ENCODE measurements at regions not wholly inside any gene's neighbourhood (a gene's known extent, or its start where the extent isn't known, plus 50 kb on each side); places are given as distances from the start of the nearest gene placed in this dataset.

GRCh38 chr2:19246496-19246895 is 111.9 kb downstream of the OSR1 start:
- peaks cover 4% of the 10 kb centered on the region for H3K27me3 ChIP-seq (ENCODE audit: insufficient read depth, poor library complexity, severe bottlenecking)
- DNase-seq (ENCODE audit: low read depth in 1 of 2, low spot score in 1 of 2): no peak
- TF ChIP-seq REST (IDR thresholded peaks at IDR 0.05; ENCODE audit: insufficient replicate concordance, low read depth): no peak
- no peak for TF ChIP-seq CTCF (IDR thresholded peaks at IDR 0.05; ENCODE audit: insufficient read depth, low read length)
- no peak for TF ChIP-seq POLR2AphosphoS5 (IDR thresholded peaks at IDR 0.05; ENCODE audit: low read depth)
- no peak for TF ChIP-seq SPI1 (IDR thresholded peaks at IDR 0.05; ENCODE audit: borderline replicate concordance, low read depth)
- no peak for TF ChIP-seq GABPA (IDR thresholded peaks at IDR 0.05; ENCODE audit: low read depth)

GRCh38 chr2:19244460-19245363 is 113.7 kb downstream of the OSR1 start:
- Histone ChIP-seq H3K27me3 (ENCODE audit: insufficient read depth, poor library complexity, severe bottlenecking) (peaks cover 4% of the 10 kb centered on the region), H3K27ac (replicated peaks) (no peak overlapping the region), H3K4me3 (replicated peaks; ENCODE audit: insufficient read depth, low read length) (no peak overlapping the region)
- no peak for DNase-seq (ENCODE audit: low read depth in 1 of 2, low spot score in 1 of 2)
- TF ChIP-seq REST (IDR thresholded peaks at IDR 0.05; ENCODE audit: insufficient replicate concordance, low read depth) (no peak), GABPA (IDR thresholded peaks at IDR 0.05; ENCODE audit: low read depth) (no peak), POLR2AphosphoS5 (IDR thresholded peaks at IDR 0.05; ENCODE audit: low read depth) (no peak), SPI1 (IDR thresholded peaks at IDR 0.05; ENCODE audit: borderline replicate concordance, low read depth) (no peak), CTCF (IDR thresholded peaks at IDR 0.05; ENCODE audit: insufficient read depth, low read length) (no peak)

More at GRCh38 chr2:19246496-19246895, 111.9 kb downstream of the OSR1 start:
- H3K4me3 ChIP-seq (replicated peaks; ENCODE audit: insufficient read depth, low read length): no peak overlapping the region
- H3K27ac ChIP-seq (replicated peaks): no peak overlapping the region

- TF ChIP-seq SPI1 (IDR thresholded peaks at IDR 0.05; ENCODE audit: borderline replicate concordance, low read depth) (no peak), POLR2AphosphoS5 (IDR thresholded peaks at IDR 0.05; ENCODE audit: low read depth) (no peak), REST (IDR thresholded peaks at IDR 0.05; ENCODE audit: insufficient replicate concordance, low read depth) (no peak), GABPA (IDR thresholded peaks at IDR 0.05; ENCODE audit: low read depth) (no peak), CTCF (IDR thresholded peaks at IDR 0.05; ENCODE audit: insufficient read depth, low read length) (no peak)
- no peak for DNase-seq (ENCODE audit: low read depth in 1 of 2, low spot score in 1 of 2)
These were observed 119.9 kb downstream of the OSR1 start for GRCh38 chr2:19238440-19239060.

More at GRCh38 chr2:19238440-19239060, 119.9 kb downstream of the OSR1 start:
- no peak overlapping the region for H3K4me3 ChIP-seq (replicated peaks; ENCODE audit: insufficient read depth, low read length)
- no peaks in the 10 kb centered on the region for H3K27me3 ChIP-seq (ENCODE audit: insufficient read depth, poor library complexity, severe bottlenecking)
- H3K27ac ChIP-seq (replicated peaks): no peak overlapping the region
